Activated CD4-positive, alpha-beta T cell treated with anti-CD3 and anti-CD28 coated beads, Interleukin-2, amount 50 U/mL, for 48 hours (primary cell): ENCODE measurements at regions not wholly inside any gene's neighbourhood (a gene's known extent, or its start where the extent isn't known, plus 50 kb on each side); places are given as distances from the start of the nearest gene placed in this dataset.
"Not testable (repeated sequence)": the region's sequence is repeated elsewhere in the genome, so short reads cannot be mapped to it uniquely, and the experiment has no call there.

ENCODE experiments used
- DNase-seq, 2 experiments: peaks; one replicate each; pipeline ENCODE4 v3.0.0-alpha.2; 2020

DNA sequence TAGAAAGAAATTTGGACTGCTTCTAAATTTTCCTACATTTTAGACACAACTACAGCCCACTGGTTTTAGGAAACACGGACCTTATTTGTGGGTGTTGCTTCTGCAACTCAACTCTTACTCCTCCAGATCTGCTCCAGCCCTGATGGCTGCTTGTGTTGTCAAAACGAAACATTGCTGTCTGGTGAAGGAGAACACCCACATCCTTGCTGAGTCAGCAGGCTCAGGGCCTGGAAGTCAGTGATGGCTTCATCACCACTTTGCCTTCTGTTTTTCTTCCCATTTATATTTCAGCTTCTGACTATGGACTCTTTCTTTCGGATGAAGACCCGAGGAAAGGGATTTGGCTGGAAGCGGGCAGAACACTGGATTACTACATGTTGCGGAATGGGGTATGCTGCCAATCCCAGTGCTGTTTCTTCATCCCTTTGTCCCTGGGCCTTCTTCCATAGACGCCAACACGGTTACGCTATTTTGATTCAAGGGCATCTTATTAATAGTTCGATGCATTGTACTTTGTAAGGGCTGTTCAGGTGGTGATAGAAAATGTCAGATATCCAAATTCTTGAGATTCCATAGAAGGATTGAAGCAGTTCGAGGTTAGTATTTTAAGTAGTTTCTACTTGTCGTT, 392.6 kb upstream of the TPM1 start:
- DNase-seq: peak; percentile 33 to 46

DNA sequence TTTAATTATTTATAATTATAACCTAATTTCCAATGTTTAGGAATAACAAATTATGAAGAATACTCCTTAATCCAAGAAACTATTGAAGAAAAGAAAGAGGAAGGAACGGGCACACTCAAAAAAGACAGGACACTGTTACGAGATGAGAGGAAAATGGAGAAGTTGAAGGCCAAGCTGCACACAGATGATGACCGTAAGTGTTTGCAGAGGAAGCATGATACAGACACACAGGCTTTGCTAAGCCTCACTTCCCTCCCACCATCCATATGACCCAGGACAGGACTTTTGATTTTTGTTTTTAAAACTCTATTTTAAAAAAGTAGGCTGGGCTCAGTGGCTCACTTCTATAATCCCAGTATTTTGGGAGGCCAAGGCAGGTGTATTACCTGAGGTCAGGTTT, 389.4 kb upstream of the TPM1 start:
- no peak for DNase-seq

- DNase-seq: no peak
These were observed 386.5 kb upstream of the TPM1 start for GRCh38 chr15:62656071-62656470.

- DNase-seq: not testable (repeated sequence)
These were observed 385.0 kb upstream of the TPM1 start for GRCh38 chr15:62657501-62657900.

- DNase-seq: peak in 1 of 2 experiments; percentile 13
These were observed 384.0 kb upstream of the TPM1 start for GRCh38 chr15:62658498-62658897.

DNA sequence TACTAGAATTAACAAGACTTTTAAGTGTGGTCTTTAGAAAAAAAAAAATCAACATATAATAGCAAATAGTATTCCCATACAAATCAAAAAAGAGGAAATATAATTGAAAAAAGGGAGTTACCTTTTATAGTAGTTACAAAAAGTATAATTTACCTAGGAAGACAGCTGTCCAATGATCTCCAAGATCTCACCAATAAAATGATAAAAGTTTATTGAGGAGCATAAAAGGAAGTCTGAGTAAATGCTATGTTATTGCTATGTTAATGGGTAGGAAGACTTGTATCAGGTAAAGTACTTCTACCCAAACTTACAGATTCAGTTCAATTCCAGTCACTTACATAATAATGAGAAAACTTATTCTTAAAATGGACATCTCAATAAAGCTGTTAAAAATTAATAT, 379.0 kb upstream of the TPM1 start:
- DNase-seq: no peak

DNA sequence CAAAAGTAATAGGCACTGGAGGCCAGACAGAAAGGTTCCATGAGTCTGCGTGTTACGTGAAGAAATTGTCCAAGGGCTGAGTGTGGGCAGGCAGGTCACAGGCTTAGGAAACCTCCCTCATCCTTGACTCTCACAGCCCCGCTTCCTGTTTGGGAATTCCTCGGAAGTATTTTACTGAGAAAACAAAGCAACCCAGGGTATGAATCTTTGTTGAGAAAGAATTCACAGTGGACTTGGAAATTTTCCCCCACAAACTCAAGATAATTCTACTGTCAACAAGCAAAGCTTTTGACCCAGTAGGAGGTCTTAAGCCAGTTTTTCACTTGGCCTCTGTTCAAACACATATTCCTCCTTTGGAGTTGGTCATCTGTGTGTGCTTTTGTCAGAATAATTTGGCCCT, 377.1 kb upstream of the TPM1 start:
- no peak for DNase-seq

- no peak for DNase-seq
These were observed 376.5 kb upstream of the TPM1 start for GRCh38 chr15:62666046-62666445.

- no peak for DNase-seq
These were observed 370.3 kb upstream of the TPM1 start for GRCh38 chr15:62672268-62672667.

GRCh38 chr15:62676891-62677290, 365.7 kb upstream of the TPM1 start:
- no peak for DNase-seq

- DNase-seq: no peak
These were observed 360.3 kb upstream of the TPM1 start for GRCh38 chr15:62681939-62682896.

- DNase-seq: not testable (repeated sequence)
These were observed 359.4 kb upstream of the TPM1 start for GRCh38 chr15:62683192-62683591.

DNA sequence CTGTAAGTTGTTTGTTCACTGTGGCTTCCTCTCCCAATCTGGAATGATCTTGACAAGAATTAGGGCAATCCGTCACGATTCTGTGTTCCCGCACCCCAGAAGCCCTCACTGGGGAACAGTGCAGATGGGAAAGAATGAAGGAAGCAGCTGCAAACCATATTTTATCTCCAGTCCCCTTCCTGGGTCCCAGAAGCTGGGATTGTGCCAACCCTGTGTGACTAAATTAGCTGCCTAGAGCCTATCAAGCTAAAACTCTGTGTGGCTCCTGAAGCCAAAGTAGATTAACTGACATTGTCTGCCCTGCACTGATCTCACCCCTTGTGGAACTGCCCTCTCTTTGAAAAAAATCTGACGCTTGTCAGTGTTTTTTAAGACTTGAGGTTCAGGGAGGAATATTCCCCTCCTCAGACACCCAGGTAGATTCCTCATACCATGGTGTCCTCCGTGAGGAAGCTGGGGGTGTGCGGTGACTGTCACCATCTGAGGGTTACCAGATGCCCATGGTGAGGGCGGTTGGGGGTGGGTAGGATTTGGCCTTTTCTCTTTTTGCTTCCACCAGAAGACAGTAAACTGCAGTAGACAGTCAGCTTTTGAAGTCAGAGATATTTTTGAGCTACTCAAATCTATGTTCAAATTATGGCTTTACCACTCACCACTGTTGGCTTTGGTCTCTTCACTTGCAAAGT, 358.3 kb upstream of the TPM1 start:
- DNase-seq: no peak

GRCh38 chr15:62691008-62691407, 351.5 kb upstream of the TPM1 start:
- no peak for DNase-seq

DNA sequence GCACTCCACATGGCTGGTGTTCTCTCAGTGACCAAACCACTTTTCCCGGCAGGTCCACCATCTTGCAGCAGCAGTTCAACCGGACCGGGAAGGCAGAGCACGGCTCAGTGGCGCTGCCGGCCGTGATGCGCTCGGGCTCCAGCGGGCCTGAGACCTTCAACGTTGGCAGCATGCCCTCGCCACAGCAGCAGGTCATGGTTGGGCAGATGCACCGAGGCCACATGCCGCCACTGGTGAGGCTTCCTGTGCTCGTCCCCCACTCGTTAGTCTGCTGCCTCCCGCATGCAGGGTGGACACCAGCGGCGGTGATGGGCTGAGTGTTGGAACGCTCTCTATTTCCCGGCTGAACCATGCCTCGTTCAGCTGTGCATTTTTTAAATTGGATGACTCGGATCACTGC, 344.9 kb upstream of the TPM1 start:
- DNase-seq: no peak

DNA sequence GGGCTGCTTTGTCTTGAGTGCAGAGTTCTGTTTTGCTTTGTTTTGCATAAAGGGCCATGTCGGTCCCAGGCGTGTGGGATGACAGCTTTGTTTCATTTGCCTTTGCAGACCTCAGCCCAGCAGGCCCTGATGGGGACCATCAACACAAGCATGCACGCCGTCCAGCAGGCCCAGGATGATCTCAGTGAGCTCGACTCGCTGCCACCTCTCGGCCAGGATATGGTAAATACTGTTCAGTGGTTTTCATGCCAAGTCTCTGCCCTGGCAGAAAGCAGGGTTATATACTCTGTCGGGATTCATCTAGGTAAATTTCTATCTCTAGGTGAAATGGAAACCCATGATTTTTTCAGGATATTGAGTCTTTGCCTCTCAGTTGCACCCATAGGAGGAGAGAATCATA, 343.9 kb upstream of the TPM1 start:
- no peak for DNase-seq

DNA sequence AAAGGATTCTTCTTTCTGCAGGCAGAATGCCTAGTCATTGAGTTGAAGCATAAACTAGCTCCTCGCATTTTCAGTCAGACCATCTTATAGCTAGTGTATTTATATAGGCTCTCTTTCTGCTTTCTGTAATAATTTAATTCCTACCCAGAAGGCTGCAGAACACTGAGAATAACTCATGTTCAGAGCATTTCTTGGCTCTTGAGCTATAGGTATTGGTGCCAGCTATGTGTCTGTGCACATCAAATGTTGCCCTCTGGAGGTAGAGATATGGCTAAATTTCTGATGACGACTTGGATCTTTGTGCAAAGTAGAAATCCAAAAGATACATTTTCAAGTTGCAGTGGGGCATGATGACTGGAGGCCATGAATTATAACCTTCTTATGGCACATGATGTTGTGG, 336.2 kb upstream of the TPM1 start:
- no peak for DNase-seq

- DNase-seq: no peak
These were observed 334.1 kb upstream of the TPM1 start for GRCh38 chr15:62708470-62708869.

- DNase-seq: no peak
These were observed 333.3 kb upstream of the TPM1 start for GRCh38 chr15:62709261-62709660.

- DNase-seq: peak; percentile 10 to 21
These were observed 330.7 kb upstream of the TPM1 start for GRCh38 chr15:62711691-62712454.

DNA sequence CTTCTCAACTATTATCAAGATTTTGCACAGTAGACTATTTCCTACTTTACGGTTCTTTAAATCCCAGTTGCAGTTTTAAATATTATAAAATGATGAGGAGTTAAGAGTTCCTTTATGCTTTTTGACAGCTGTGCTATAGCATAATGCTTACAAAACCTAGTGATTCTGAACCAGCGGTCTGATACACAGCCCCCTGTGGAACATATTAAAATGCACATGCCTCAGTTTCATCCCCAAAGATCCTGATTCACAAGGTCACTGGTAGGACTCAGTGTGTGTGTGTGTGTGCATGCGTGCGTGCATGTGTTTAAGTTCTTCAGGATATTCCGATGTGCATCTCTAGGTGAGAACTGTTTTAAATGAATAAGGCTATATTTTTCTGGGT, 330.1 kb upstream of the TPM1 start:
- no peak for DNase-seq

DNA sequence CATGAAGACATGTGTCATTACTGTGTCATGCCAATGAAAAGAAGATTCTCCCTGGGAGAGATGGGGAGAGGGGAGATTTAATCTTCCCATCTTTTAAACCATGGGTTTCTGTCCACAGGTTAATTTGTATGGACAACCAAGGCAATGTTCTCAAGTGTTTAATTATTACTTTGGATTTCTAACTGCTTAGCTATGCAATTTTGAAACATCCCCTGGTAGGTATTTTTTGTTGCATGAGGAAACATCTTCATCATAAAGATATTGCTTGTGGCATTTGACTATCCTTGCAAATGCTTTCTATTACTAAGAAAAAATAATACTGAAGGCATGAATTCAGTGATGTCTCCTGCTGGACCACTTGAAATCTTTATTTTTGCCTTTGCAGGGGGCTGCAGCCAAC, 326.6 kb upstream of the TPM1 start:
- no peak for DNase-seq

- DNase-seq: no peak
These were observed 325.1 kb upstream of the TPM1 start for GRCh38 chr15:62717496-62717895.
